ENCODE measurements at regions not wholly inside any gene's neighbourhood (a gene's known extent, or its start where the extent isn't known, plus 50 kb on each side); places are given as distances from the start of the nearest gene placed in this dataset.

GRCh38 chr5:168118042-168118668, 173.3 kb upstream of the WWC1 start:
- TF ChIP-seq CTCF (conservative IDR thresholded peaks at IDR 0.05) = no peak
- Histone ChIP-seq H3K36me3 (ENCODE audit: control insufficient read depth, insufficient read depth, low read length) (no peaks in the 10 kb centered on the region), H3K4me3 (ENCODE audit: low read length) (no peak overlapping the region), H3K9ac (ENCODE audit: extremely low read depth, low read length, poor library complexity, severe bottlenecking) (no peak overlapping the region), H3K27me3 (ENCODE audit: control insufficient read depth, insufficient read depth, low read length, poor library complexity, severe bottlenecking) (no peaks in the 10 kb centered on the region), H3K9me3 (ENCODE audit: control insufficient read depth, low read length) (no peaks in the 10 kb centered on the region), H3K27ac (ENCODE audit: low read depth, low read length) (peak overlapping the region; percentile 36), H3K4me1 (ENCODE audit: control insufficient read depth, insufficient read depth, low read length) (no peaks in the 10 kb centered on the region)
- DNase-seq = peak; percentile 59
- no peaks in the 10 kb centered on the region for H3K9me3 Mint-ChIP-seq
- no peak overlapping the region for H3K27ac Mint-ChIP-seq
- no peak overlapping the region for H3K4me3 Mint-ChIP-seq
- WGBS, 2 experiments (ENCODE audit: insufficient coverage in 1 of 2, insufficient read length in 1 of 2) = 65 to 68% methylated on average over 6 to 16 of the region's 16 CpGs
- H3K36me3 Mint-ChIP-seq (ENCODE audit: low read depth) = no peaks in the 10 kb centered on the region
- no peaks in the 10 kb centered on the region for H3K27me3 Mint-ChIP-seq (ENCODE audit: insufficient read depth)
- H3K4me1 Mint-ChIP-seq = peaks cover 8% of the 10 kb centered on the region

- Mint-ChIP-seq H3K27ac (no peak overlapping the region), H3K4me3 (no peak overlapping the region), H3K9me3 (no peaks in the 10 kb centered on the region), H3K4me1 (peaks cover 8% of the 10 kb centered on the region), H3K27me3 (ENCODE audit: insufficient read depth) (no peaks in the 10 kb centered on the region), H3K36me3 (ENCODE audit: low read depth) (no peaks in the 10 kb centered on the region)
- no peaks in the 10 kb centered on the region for H3K9me3 ChIP-seq (ENCODE audit: control insufficient read depth, low read length)
- no peaks in the 10 kb centered on the region for H3K36me3 ChIP-seq (ENCODE audit: control insufficient read depth, insufficient read depth, low read length)
- DNase-seq = no peak
- no peak overlapping the region for H3K9ac ChIP-seq (ENCODE audit: extremely low read depth, low read length, poor library complexity, severe bottlenecking)
- no peak for TF ChIP-seq CTCF (conservative IDR thresholded peaks at IDR 0.05)
- no peaks in the 10 kb centered on the region for H3K4me1 ChIP-seq (ENCODE audit: control insufficient read depth, insufficient read depth, low read length)
- H3K4me3 ChIP-seq (ENCODE audit: low read length) = no peak overlapping the region
- 87 to 98% methylated on average over 8 to 10 of the region's 10 CpGs for WGBS, 2 experiments (ENCODE audit: insufficient coverage in 1 of 2, insufficient read length in 1 of 2)
- no peaks in the 10 kb centered on the region for H3K27me3 ChIP-seq (ENCODE audit: control insufficient read depth, insufficient read depth, low read length, poor library complexity, severe bottlenecking)
- no peak overlapping the region for H3K27ac ChIP-seq (ENCODE audit: low read depth, low read length)
These were observed 170.9 kb upstream of the WWC1 start for GRCh38 chr5:168120401-168121137.

- TF ChIP-seq CTCF (conservative IDR thresholded peaks at IDR 0.05) = no peak
- DNase-seq = no peak
- peaks cover 8% of the 10 kb centered on the region for H3K4me1 Mint-ChIP-seq
- Histone ChIP-seq H3K9ac (ENCODE audit: extremely low read depth, low read length, poor library complexity, severe bottlenecking) (no peak overlapping the region), H3K27ac (ENCODE audit: low read depth, low read length) (no peak overlapping the region), H3K4me3 (ENCODE audit: low read length) (no peak overlapping the region), H3K36me3 (ENCODE audit: control insufficient read depth, insufficient read depth, low read length) (no peaks in the 10 kb centered on the region), H3K27me3 (ENCODE audit: control insufficient read depth, insufficient read depth, low read length, poor library complexity, severe bottlenecking) (no peaks in the 10 kb centered on the region), H3K9me3 (ENCODE audit: control insufficient read depth, low read length) (no peaks in the 10 kb centered on the region), H3K4me1 (ENCODE audit: control insufficient read depth, insufficient read depth, low read length) (no peaks in the 10 kb centered on the region)
- 90 to 92% methylated on average over 2 to 4 of the region's 4 CpGs for whole genome bisulfite sequencing, 2 experiments (ENCODE audit: insufficient coverage in 1 of 2, insufficient read length in 1 of 2)
- no peak overlapping the region for H3K27ac Mint-ChIP-seq
- no peaks in the 10 kb centered on the region for H3K9me3 Mint-ChIP-seq
- H3K4me3 Mint-ChIP-seq = no peak overlapping the region
- H3K36me3 Mint-ChIP-seq (ENCODE audit: low read depth) = no peaks in the 10 kb centered on the region
- peaks cover 2% of the 10 kb centered on the region for H3K27me3 Mint-ChIP-seq (ENCODE audit: insufficient read depth)
These were observed 170.3 kb upstream of the WWC1 start for GRCh38 chr5:168121138-168121494.

All from endodermal cell (in vitro differentiated cells).